ENCODE measurements at regions not wholly inside any gene's neighbourhood (a gene's known extent, or its start where the extent isn't known, plus 50 kb on each side); places are given as distances from the start of the nearest gene placed in this dataset.

- H3K9me3 ChIP-seq: no peaks in the 10 kb centered on the region
- no peaks in the 10 kb centered on the region for H3K36me3 ChIP-seq
- DNase-seq (ENCODE audit: low spot score in 2 of 2): no peak
- no peak overlapping the region for H3K27ac ChIP-seq
- no peaks in the 10 kb centered on the region for H3K4me1 ChIP-seq
- no peak overlapping the region for H3K4me3 ChIP-seq
- no peaks in the 10 kb centered on the region for H3K27me3 ChIP-seq
- no peak for TF ChIP-seq CTCF (IDR thresholded peaks at IDR 0.05)
- intact Hi-C loops (cut with DNase I): no loop called here
These were observed 109.5 kb downstream of the TMPRSS5 start for GRCh38 chr11:113596658-113597057.

- no peaks in the 10 kb centered on the region for H3K27me3 ChIP-seq
- H3K27ac ChIP-seq: no peak overlapping the region
- no peaks in the 10 kb centered on the region for H3K36me3 ChIP-seq
- DNase-seq (ENCODE audit: low spot score in 2 of 2): no peak
- H3K9me3 ChIP-seq: no peaks in the 10 kb centered on the region
- intact Hi-C loops (cut with DNase I): no loop called here
- no peak overlapping the region for H3K4me3 ChIP-seq
- no peak for TF ChIP-seq CTCF (IDR thresholded peaks at IDR 0.05)
- no peaks in the 10 kb centered on the region for H3K4me1 ChIP-seq
These were observed 110.1 kb downstream of the TMPRSS5 start for GRCh38 chr11:113595810-113596594.

GRCh38 chr11:113593698-113594308, 112.3 kb downstream of the TMPRSS5 start:
- Histone ChIP-seq H3K36me3 (no peaks in the 10 kb centered on the region), H3K9me3 (no peaks in the 10 kb centered on the region), H3K27me3 (no peaks in the 10 kb centered on the region), H3K27ac (no peak overlapping the region), H3K4me3 (peak overlapping the region in 1 of 2 donors; percentile 24), H3K4me1 (no peaks in the 10 kb centered on the region)
- peak in 1 of 2 donors; percentile 74 for DNase-seq (ENCODE audit: low spot score in 2 of 2)
- no peak for TF ChIP-seq CTCF (IDR thresholded peaks at IDR 0.05)
- intact Hi-C loops (cut with DNase I): no loop called here

- Histone ChIP-seq H3K4me3 (no peak overlapping the region), H3K27ac (no peak overlapping the region), H3K4me1 (no peaks in the 10 kb centered on the region), H3K9me3 (no peaks in the 10 kb centered on the region), H3K36me3 (no peaks in the 10 kb centered on the region), H3K27me3 (no peaks in the 10 kb centered on the region)
- intact Hi-C loops (cut with DNase I): no loop called here
- no peak for TF ChIP-seq CTCF (IDR thresholded peaks at IDR 0.05)
- no peak for DNase-seq (ENCODE audit: low spot score in 2 of 2)
These were observed 115.0 kb downstream of the TMPRSS5 start for GRCh38 chr11:113591117-113591516.

- DNase-seq (ENCODE audit: low spot score in 2 of 2): no peak
- Histone ChIP-seq H3K4me3 (no peak overlapping the region), H3K4me1 (no peaks in the 10 kb centered on the region), H3K9me3 (no peaks in the 10 kb centered on the region), H3K27ac (no peak overlapping the region), H3K27me3 (no peaks in the 10 kb centered on the region), H3K36me3 (no peaks in the 10 kb centered on the region)
- no peak for TF ChIP-seq CTCF (IDR thresholded peaks at IDR 0.05)
- intact Hi-C loops (cut with DNase I): no loop called here
These were observed 112.1 kb upstream of the DRD2 start for GRCh38 chr11:113587308-113587739.
